Thoracic aorta (tissue), 2 donors: ENCODE measurements at regions not wholly inside any gene's neighbourhood (a gene's known extent, or its start where the extent isn't known, plus 50 kb on each side); places are given as distances from the start of the nearest gene placed in this dataset.
"Not testable (repeated sequence)": the region's sequence is repeated elsewhere in the genome, so short reads cannot be mapped to it uniquely, and the experiment has no call there.

ENCODE experiments used
- ATAC-seq: fragments of 150-250 bp; one replicate; pipeline ENCODE4 v1.8.0; 2017; ENCODE audit warnings: low read depth; ENCODE audit not compliant: insufficient number of reproducible peaks, low FRiP score
- DNase-seq: peaks from one replicate; pipeline ENCODE4 v3.0.0-alpha.2; 2020; ENCODE audit warnings: low spot score
- H3K27ac ChIP-seq, 2 donors: fragments of 200-600 bp; sonication (generic); 1 replicate in 1 of 2; 2 replicates in 1 of 2; pipeline ENCODE4 v1.5.1; 2016; ENCODE audit warnings: mild to moderate bottlenecking in 2 of 2, moderate library complexity in 2 of 2
- H3K27me3 ChIP-seq: fragments of 200-600 bp; sonication (generic); replicated peaks from 2 replicates; pipeline ENCODE4 v1.6.0; 2016; ENCODE audit warnings: mild to moderate bottlenecking; ENCODE audit not compliant: insufficient read depth
- H3K36me3 ChIP-seq: fragments of 200-600 bp; sonication (generic); one replicate; pipeline ENCODE4 v1.5.1; 2016
- H3K4me1 ChIP-seq, 2 donors: fragments of 200-600 bp; sonication (generic); 1 replicate in 1 of 2; 2 replicates in 1 of 2; pipeline versions ENCODE4 v1.5.1 to v1.6.0; 2016; ENCODE audit warnings: low read depth in 2 of 2, mild to moderate bottlenecking in 1 of 2; ENCODE audit not compliant: control insufficient read depth in 1 of 2
- H3K4me3 ChIP-seq: fragments of 200-600 bp; sonication (generic); 2 replicates; pipeline ENCODE4 v1.5.1; 2016; ENCODE audit warnings: mild to moderate bottlenecking
- H3K9me3 ChIP-seq: fragments of 200-600 bp; sonication (generic); 2 replicates; pipeline ENCODE4 v1.5.1; 2016
- TF ChIP-seq, protein P1 (sequence below): fragments of 200-600 bp; sonication (generic); IDR thresholded peaks from one replicate; pipeline ENCODE4 v1.5.1; 2019; ENCODE audit warnings: antibody characterized with exemption

DNA sequence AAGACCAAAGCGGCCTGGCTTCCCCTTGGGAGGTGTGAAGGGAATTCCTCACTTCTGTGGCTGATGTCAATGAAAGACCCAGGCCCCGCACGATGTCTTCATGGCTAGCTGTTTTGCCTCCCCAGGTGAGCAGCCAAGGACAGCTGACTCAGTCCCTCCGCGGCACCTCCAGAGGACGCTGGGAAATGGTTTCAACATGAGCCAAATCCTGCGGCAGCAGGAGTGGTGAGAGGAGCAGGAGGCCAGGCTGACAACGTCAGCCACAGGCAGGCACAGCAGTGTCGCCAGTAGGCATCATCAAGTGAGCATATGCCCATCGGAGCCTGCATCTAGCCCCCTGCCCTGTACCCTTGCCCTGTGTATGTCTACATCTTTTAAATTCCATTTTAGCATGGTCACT is 156.4 kb upstream of the RAB6C start:
- ATAC-seq, result no peak

DNA sequence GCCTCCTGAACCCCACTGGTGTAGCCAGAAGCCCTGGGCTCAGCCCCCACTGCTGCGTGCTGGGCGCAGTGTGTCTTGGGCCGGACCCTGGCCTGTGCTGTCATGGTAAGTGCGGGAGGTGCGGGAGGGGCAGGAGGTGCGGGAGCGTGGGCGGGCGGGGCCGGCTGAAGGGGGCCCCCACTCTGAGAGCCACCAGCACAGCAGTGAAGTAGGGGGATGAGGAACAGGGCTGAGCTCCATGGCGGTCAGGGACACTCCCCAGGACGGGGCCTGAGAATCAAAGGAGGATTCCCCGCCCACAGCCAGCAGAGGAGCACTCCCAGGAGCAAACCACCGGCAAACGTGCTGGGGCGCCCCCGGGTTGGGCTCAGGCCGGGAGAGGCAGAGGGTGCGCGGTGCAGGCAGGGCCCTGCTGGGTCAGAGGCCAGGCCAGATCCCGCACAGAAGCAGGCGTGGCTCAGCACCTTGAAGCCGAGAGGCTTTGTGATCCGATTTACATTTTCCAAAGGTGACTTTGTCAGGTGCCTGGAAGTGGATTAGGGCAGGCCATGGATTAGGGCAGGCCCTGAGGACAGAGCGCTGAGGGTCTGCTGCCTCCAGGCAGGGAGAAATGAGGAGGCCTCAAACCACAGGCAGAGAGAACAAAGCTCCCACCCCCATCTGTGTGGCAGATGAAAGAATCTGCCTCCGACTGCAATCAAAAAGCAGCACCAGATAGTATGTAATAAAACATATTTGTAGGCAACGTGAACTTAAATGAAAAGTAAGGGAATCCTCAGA is 152.0 kb upstream of the RAB6C start:
- Histone ChIP-seq H3K27me3 (no peaks in the 10 kb centered on the region), H3K4me3 (no peak overlapping the region), H3K36me3 (no peaks in the 10 kb centered on the region), H3K27ac (no peak overlapping the region), H3K9me3 (peaks cover 5% of the 10 kb centered on the region), H3K4me1 (no peaks in the 10 kb centered on the region)
- ATAC-seq (no peak), DNase-seq (no peak)
- TF ChIP-seq, protein P1, sequence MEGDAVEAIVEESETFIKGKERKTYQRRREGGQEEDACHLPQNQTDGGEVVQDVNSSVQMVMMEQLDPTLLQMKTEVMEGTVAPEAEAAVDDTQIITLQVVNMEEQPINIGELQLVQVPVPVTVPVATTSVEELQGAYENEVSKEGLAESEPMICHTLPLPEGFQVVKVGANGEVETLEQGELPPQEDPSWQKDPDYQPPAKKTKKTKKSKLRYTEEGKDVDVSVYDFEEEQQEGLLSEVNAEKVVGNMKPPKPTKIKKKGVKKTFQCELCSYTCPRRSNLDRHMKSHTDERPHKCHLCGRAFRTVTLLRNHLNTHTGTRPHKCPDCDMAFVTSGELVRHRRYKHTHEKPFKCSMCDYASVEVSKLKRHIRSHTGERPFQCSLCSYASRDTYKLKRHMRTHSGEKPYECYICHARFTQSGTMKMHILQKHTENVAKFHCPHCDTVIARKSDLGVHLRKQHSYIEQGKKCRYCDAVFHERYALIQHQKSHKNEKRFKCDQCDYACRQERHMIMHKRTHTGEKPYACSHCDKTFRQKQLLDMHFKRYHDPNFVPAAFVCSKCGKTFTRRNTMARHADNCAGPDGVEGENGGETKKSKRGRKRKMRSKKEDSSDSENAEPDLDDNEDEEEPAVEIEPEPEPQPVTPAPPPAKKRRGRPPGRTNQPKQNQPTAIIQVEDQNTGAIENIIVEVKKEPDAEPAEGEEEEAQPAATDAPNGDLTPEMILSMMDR, result no peak

More for the DNA sequence above, 156.4 kb upstream of the RAB6C start:
- Histone ChIP-seq H3K4me3 (no peak overlapping the region), H3K27me3 (no peaks in the 10 kb centered on the region), H3K27ac (no peak overlapping the region), H3K4me1 (no peaks in the 10 kb centered on the region), H3K9me3 (no peaks in the 10 kb centered on the region), H3K36me3 (no peaks in the 10 kb centered on the region)
- TF ChIP-seq, protein P1, result no peak
- DNase-seq, result no peak

- H3K27ac ChIP-seq, result no peak overlapping the region
- peaks cover 5% of the 10 kb centered on the region for H3K9me3 ChIP-seq
- H3K27me3 ChIP-seq, result no peaks in the 10 kb centered on the region
- H3K36me3 ChIP-seq, result no peaks in the 10 kb centered on the region
- DNase-seq (no peak), ATAC-seq (no peak)
- no peaks in the 10 kb centered on the region for H3K4me1 ChIP-seq
- TF ChIP-seq, protein P1, result no peak
- no peak overlapping the region for H3K4me3 ChIP-seq
These were observed 150.7 kb upstream of the RAB6C start for GRCh38 chr2:129828792-129829191.

DNA sequence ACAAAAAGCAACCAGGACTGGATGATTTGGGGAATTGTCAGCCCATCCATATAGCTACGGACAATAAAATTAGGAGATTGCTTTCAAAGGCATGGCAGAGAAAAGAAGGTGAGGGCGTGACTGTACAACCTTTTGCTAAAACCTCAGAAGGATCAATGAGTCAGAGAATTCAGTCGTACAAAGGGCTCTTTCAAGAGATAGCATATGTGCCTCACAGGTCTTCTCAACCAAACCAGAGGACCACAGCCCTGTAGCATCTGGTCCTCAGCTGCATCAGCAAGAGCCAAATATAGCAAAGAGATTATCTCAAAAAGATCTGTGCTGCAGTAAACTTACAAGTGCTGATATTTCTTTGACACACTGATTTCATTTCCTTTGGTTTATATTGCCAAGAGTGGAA is 149.9 kb upstream of the RAB6C start:
- Histone ChIP-seq H3K36me3 (no peaks in the 10 kb centered on the region), H3K4me3 (no peak overlapping the region), H3K27ac (no peak overlapping the region), H3K9me3 (peaks cover 5% of the 10 kb centered on the region), H3K4me1 (no peaks in the 10 kb centered on the region), H3K27me3 (no peaks in the 10 kb centered on the region)
- DNase-seq, result no peak
- TF ChIP-seq, protein P1, result no peak
- no peak for ATAC-seq

GRCh38 chr2:129831018-129831417 is 148.4 kb upstream of the RAB6C start:
- Histone ChIP-seq H3K4me1 (no peaks in the 10 kb centered on the region), H3K4me3 (no peak overlapping the region), H3K27ac (no peak overlapping the region), H3K9me3 (peaks cover 5% of the 10 kb centered on the region), H3K36me3 (no peaks in the 10 kb centered on the region), H3K27me3 (no peaks in the 10 kb centered on the region)
- TF ChIP-seq, protein P1, result no peak
- DNase-seq (no peak), ATAC-seq (no peak)

- not testable (repeated sequence) for H3K4me1 ChIP-seq
These were observed 146.0 kb upstream of the RAB6C start for GRCh38 chr2:129833465-129833864.

More at GRCh38 chr2:129833465-129833864, 146.0 kb upstream of the RAB6C start:
- not testable (repeated sequence) for H3K9me3 ChIP-seq, DNase-seq, H3K4me3 ChIP-seq, H3K36me3 ChIP-seq, H3K27ac ChIP-seq, H3K27me3 ChIP-seq, ATAC-seq
